ENCODE measurements at regions not wholly inside any gene's neighbourhood (a gene's known extent, or its start where the extent isn't known, plus 50 kb on each side); places are given as distances from the start of the nearest gene placed in this dataset.

DNA sequence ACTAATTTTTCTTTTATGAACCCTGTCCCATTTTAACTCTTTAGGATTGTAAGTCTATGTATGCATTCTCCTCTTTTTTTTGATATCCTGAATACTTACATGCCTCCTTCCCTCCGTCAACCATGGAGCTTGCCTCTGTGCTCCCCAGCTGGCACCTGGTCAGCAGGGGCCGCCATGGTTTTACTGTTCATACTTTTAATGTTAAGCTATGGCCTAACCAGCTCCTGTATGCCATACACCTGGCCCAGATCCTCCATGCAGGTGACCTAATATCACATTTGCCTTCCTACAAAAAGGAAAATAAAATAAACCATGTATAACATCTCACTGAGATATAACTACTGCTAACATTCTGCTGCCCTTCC lies 283.1 kb upstream of the TRIB2 start:
- ATAC-seq (peak; percentile 57), DNase-seq (no peak)
- intact Hi-C loops (cut with DNase I) = no loop called here

DNA sequence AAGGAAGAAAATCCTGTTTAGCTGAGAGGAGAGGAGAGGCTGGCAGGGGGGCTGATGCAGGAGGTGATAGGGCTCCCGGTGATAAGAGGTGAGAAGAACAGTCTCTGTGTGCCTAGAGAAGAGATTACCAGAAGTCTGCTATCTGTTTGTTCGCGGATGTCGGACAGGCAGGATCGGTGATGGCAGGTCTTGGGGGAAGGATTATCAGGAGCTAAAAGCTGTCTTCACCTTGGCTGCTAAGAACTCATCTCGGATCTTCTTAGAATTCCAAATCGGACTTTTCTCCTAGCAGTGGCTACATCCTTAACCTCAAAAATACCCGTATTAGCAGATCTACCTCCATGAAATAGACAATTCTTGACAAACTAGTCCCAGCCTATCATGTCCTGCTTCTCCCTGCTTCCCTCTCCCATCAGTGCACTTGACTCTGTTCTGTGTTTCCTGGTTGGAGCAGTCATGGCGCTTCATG lies 282.1 kb upstream of the TRIB2 start:
- DNase-seq = no peak
- Histone ChIP-seq H3K9me3 (no peaks in the 10 kb centered on the region), H3K27me3 (no peaks in the 10 kb centered on the region), H3K4me3 (no peak overlapping the region), H3K4me1 (peaks cover 10% of the 10 kb centered on the region), H3K27ac (no peak overlapping the region), H3K36me3 (no peaks in the 10 kb centered on the region)
- no peak for ATAC-seq
- TF ChIP-seq, protein P1, sequence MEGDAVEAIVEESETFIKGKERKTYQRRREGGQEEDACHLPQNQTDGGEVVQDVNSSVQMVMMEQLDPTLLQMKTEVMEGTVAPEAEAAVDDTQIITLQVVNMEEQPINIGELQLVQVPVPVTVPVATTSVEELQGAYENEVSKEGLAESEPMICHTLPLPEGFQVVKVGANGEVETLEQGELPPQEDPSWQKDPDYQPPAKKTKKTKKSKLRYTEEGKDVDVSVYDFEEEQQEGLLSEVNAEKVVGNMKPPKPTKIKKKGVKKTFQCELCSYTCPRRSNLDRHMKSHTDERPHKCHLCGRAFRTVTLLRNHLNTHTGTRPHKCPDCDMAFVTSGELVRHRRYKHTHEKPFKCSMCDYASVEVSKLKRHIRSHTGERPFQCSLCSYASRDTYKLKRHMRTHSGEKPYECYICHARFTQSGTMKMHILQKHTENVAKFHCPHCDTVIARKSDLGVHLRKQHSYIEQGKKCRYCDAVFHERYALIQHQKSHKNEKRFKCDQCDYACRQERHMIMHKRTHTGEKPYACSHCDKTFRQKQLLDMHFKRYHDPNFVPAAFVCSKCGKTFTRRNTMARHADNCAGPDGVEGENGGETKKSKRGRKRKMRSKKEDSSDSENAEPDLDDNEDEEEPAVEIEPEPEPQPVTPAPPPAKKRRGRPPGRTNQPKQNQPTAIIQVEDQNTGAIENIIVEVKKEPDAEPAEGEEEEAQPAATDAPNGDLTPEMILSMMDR (IDR thresholded peaks at IDR 0.05) = no peak
- intact Hi-C loops (cut with DNase I) = no loop called here

More for the DNA sequence above, 283.1 kb upstream of the TRIB2 start:
- no peaks in the 10 kb centered on the region for H3K27me3 ChIP-seq
- no peaks in the 10 kb centered on the region for H3K9me3 ChIP-seq
- H3K27ac ChIP-seq = no peak overlapping the region
- no peaks in the 10 kb centered on the region for H3K36me3 ChIP-seq
- H3K4me1 ChIP-seq = peaks cover 10% of the 10 kb centered on the region
- no peak overlapping the region for H3K4me3 ChIP-seq
- TF ChIP-seq, protein P1 (IDR thresholded peaks at IDR 0.05) = no peak

DNA sequence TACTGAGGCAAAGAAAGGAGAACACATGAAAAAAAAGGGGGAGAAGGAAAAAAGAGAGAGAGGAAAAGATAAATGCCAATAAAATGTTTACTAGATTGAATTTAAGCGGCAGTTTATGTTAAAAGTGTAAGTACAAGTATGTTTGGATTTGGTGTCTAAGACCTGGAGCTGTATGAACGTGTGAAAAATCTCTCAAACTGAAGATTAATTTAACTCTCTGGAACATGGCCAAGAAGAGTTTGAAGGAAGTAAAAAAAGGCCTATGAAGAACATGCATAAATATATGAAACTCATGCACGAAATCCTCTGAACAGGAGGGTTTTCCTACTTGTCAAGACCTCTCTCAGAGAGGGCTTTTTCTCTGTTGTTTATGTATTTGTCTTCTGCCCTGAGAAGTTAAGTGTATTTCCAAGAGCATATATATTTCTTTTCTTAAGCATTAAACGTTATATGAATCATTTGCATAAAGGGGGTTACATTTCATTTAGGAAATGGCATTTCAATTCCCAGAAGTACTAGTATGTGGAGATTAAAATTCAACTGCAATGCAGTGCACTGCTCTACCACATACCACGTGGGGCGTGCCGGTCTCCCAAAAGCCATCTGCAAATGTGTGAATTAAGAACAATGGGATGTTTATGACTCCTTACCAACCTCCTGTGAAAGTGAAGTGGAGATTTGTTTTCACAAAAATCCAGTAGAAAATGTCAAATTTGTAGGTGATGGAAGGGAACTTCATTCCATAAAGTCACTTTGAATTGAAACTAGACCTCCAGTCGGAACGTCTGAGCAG lies 281.1 kb upstream of the TRIB2 start:
- intact Hi-C loops (cut with DNase I) = no loop called here
- DNase-seq (no peak), ATAC-seq (no peak)
- Histone ChIP-seq H3K27me3 (no peaks in the 10 kb centered on the region), H3K4me1 (peaks cover 2% of the 10 kb centered on the region), H3K9me3 (no peaks in the 10 kb centered on the region), H3K4me3 (no peak overlapping the region), H3K27ac (no peak overlapping the region), H3K36me3 (no peaks in the 10 kb centered on the region)
- TF ChIP-seq, protein P1 (IDR thresholded peaks at IDR 0.05) = no peak

DNA sequence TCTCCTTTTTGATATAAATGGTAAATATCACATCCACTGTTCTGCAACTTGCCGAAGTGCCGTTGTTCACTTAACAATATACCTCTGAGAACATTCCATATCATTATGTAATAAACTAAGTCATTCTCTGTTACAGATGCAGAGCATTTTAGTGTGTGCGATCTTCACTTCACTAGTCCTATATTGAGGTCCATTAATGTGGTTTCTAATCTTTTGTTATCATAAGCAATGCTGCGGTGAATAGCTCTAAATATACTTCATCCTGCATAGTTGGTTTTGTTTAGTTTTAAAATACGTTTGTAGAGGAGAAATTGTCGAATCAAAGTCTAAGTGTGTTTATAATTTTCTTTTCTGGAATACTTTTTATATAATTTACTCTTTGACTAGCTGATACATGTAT lies 280.3 kb upstream of the TRIB2 start:
- Histone ChIP-seq H3K4me1 (no peaks in the 10 kb centered on the region), H3K27ac (no peak overlapping the region), H3K27me3 (no peaks in the 10 kb centered on the region), H3K36me3 (no peaks in the 10 kb centered on the region), H3K9me3 (no peaks in the 10 kb centered on the region), H3K4me3 (no peak overlapping the region)
- TF ChIP-seq, protein P1 (IDR thresholded peaks at IDR 0.05) = no peak
- intact Hi-C loops (cut with DNase I) = no loop called here
- ATAC-seq (no peak), DNase-seq (no peak)

DNA sequence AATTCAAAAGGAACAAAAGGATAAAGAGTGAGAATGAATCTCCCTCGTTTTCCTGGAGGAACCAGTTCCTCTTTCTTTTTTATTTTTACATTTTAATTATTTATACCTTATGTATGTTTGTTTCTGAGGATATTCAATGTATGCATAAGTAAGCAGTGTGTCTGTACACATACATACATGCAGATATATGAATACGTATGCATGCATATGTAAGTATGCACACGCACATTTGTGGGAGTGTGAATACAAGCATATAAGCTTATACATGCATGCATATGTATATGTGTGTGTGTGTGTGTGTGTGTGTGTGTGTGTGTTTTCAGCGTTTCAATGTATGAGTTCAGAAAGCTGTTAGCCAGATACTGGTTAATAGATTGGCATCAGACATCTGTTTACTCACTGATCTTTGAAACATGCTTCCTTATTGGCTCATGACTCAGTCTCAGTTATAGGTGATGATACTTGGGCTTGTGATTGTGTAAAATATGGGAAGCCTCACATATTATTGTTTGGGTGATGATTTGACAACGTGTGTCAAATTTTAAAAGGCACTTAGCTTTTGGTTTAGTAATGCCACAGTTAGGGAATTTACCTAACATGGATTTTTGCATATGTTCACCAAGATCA lies 279.7 kb upstream of the TRIB2 start:
- no peak for ATAC-seq
- Histone ChIP-seq H3K9me3 (no peaks in the 10 kb centered on the region), H3K27me3 (no peaks in the 10 kb centered on the region), H3K36me3 (no peaks in the 10 kb centered on the region), H3K27ac (no peak overlapping the region), H3K4me1 (peaks cover 2% of the 10 kb centered on the region), H3K4me3 (no peak overlapping the region)
- intact Hi-C loops (cut with DNase I) = no loop called here
- TF ChIP-seq, protein P1 (IDR thresholded peaks at IDR 0.05) = no peak
- no peak for DNase-seq
